ENCODE measurements at regions not wholly inside any gene's neighbourhood (a gene's known extent, or its start where the extent isn't known, plus 50 kb on each side); places are given as distances from the start of the nearest gene placed in this dataset.

GRCh38 chr11:116460156-116460920 lies 312.4 kb downstream of the BUD13 start:
- Histone ChIP-seq H3K36me3 (no peaks in the 10 kb centered on the region), H3K4me3 (no peak overlapping the region), H3K9me3 (no peaks in the 10 kb centered on the region), H3K4me1 (no peaks in the 10 kb centered on the region), H3K27me3 (no peaks in the 10 kb centered on the region), H3K27ac (no peak overlapping the region)
- DNase-seq: no peak
- intact Hi-C loops (cut with DNase I; ENCODE audit: low total_unique reads): no loop called here
- TF ChIP-seq, protein P1, sequence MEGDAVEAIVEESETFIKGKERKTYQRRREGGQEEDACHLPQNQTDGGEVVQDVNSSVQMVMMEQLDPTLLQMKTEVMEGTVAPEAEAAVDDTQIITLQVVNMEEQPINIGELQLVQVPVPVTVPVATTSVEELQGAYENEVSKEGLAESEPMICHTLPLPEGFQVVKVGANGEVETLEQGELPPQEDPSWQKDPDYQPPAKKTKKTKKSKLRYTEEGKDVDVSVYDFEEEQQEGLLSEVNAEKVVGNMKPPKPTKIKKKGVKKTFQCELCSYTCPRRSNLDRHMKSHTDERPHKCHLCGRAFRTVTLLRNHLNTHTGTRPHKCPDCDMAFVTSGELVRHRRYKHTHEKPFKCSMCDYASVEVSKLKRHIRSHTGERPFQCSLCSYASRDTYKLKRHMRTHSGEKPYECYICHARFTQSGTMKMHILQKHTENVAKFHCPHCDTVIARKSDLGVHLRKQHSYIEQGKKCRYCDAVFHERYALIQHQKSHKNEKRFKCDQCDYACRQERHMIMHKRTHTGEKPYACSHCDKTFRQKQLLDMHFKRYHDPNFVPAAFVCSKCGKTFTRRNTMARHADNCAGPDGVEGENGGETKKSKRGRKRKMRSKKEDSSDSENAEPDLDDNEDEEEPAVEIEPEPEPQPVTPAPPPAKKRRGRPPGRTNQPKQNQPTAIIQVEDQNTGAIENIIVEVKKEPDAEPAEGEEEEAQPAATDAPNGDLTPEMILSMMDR (IDR thresholded peaks at IDR 0.05): no peak

DNA sequence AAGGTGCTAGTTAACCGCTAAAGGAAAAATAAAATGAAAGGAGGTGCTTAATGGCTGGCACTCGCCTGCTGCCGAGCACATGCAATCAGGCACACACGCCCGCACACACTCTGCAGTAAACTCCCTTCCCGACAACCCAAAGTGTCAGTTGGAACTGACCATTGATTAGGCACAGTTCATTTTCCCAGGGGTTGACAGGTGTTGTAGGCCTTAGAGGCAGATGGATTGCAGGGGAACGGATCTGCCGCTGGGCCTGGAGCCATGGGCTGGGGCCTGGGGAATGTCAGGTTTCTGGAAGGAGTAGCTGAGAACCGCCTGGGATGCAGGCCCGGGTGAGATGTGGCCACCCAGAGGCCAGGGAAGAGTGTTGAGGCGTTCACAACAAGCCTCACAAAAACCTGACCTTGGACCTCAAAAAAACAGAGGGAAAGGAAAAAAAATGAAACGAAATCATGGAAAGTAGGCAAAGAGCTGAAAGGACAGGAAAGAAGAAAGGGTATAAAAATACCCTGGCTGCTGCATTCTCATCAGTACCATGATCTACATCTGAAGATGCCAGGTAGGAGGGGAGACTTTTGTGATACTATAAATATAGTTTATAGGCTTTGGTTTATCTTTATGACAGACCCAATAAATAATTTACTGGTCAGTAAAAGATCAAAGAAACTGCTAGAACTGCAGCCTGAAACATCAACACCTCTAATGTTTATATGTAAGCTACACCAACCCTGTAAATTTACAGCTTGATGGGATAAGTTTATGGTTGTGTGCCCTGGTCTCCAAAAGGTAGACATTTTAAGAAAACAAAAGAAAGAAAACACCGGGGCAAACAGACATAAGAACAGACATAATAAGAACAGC lies 313.4 kb downstream of the BUD13 start:
- Histone ChIP-seq H3K9me3 (no peaks in the 10 kb centered on the region), H3K4me1 (no peaks in the 10 kb centered on the region), H3K36me3 (no peaks in the 10 kb centered on the region), H3K27me3 (no peaks in the 10 kb centered on the region), H3K4me3 (no peak overlapping the region), H3K27ac (no peak overlapping the region)
- TF ChIP-seq, protein P1 (IDR thresholded peaks at IDR 0.05): no peak
- no peak for DNase-seq
- intact Hi-C loops (cut with DNase I; ENCODE audit: low total_unique reads): no loop called here

GRCh38 chr11:116458546-116458945 lies 314.2 kb downstream of the BUD13 start:
- Histone ChIP-seq H3K27me3 (no peaks in the 10 kb centered on the region), H3K27ac (no peak overlapping the region), H3K36me3 (no peaks in the 10 kb centered on the region), H3K4me3 (no peak overlapping the region), H3K4me1 (no peaks in the 10 kb centered on the region), H3K9me3 (no peaks in the 10 kb centered on the region)
- no peak for DNase-seq
- intact Hi-C loops (cut with DNase I; ENCODE audit: low total_unique reads): no loop called here
- TF ChIP-seq, protein P1 (IDR thresholded peaks at IDR 0.05): no peak

GRCh38 chr11:116457336-116458007 lies 315.3 kb downstream of the BUD13 start:
- Histone ChIP-seq H3K36me3 (no peaks in the 10 kb centered on the region), H3K4me3 (no peak overlapping the region), H3K27me3 (no peaks in the 10 kb centered on the region), H3K27ac (no peak overlapping the region), H3K4me1 (no peaks in the 10 kb centered on the region), H3K9me3 (no peaks in the 10 kb centered on the region)
- intact Hi-C loops (cut with DNase I; ENCODE audit: low total_unique reads): no loop called here
- DNase-seq: no peak
- TF ChIP-seq, protein P1 (IDR thresholded peaks at IDR 0.05): no peak

DNA sequence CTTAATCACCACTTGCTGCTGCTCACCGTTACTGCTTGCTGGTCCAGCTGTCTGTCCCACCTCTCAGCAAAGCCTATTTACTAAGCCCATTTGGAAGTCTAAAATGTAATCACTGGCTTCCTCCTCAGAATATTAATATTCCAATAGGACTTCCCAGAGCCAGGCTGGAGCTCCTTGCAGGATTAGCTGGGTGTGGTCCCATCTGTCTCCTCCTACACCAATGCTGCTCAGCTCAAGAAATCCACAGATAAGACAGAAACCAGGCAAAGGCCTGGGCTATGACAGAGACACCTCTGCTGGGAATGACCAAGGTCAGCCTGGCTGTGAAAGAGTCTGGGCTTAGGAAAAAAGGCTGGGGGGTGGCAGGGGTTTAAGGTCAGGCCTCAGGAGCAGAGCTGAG lies 317.8 kb downstream of the BUD13 start:
- H3K4me3 ChIP-seq: no peak overlapping the region
- TF ChIP-seq, protein P1 (IDR thresholded peaks at IDR 0.05): no peak
- intact Hi-C loops (cut with DNase I; ENCODE audit: low total_unique reads): no loop called here
- no peak for DNase-seq
- H3K27me3 ChIP-seq: no peaks in the 10 kb centered on the region
- no peaks in the 10 kb centered on the region for H3K36me3 ChIP-seq
- peaks cover 0 to 9% (median 7%) of the 10 kb centered on the region in 3 donors for H3K9me3 ChIP-seq
- H3K27ac ChIP-seq: no peak overlapping the region
- no peaks in the 10 kb centered on the region for H3K4me1 ChIP-seq
